PC-9 (cell line): ENCODE measurements at regions not wholly inside any gene's neighbourhood (a gene's known extent, or its start where the extent isn't known, plus 50 kb on each side); places are given as distances from the start of the nearest gene placed in this dataset.

Source experiments
- BruUV-seq: library from RNA; stranded (reverse); fragments of 400-500 nt; replicated peaks from 2 replicates; lab custom pipeline; 2021; lab: Mats Ljungman, UMichigan
- CTCF ChIA-PET: fragments of 300-600 bp; sonication (Branson Sonifier 250); formaldehyde crosslinking; loops from one replicate; lab custom pipeline; 2022; ENCODE audit warnings: antibody characterized with exemption; lab: Charles Lee
- POLR2A ChIA-PET: fragments of 300-600 bp; sonication (Branson Sonifier 250); formaldehyde crosslinking; loops from one replicate; lab custom pipeline; 2022; ENCODE audit warnings: antibody characterized with exemption; ENCODE audit not compliant: unreplicated experiment; lab: Charles Lee
- DNase-seq, 2 experiments: peaks; one replicate each; pipeline versions ENCODE4 v3.0.0 to v3.0.0-alpha.2; 2015 to 2022; ENCODE audit warnings: mixed read lengths in 1 of 2
- H2AFZ ChIP-seq: fragments of 200-600 bp; sonication (generic); 2 replicates; pipeline ENCODE4 v1.8.1; 2017; ENCODE audit warnings: antibody characterized with exemption
- H3F3A ChIP-seq: fragments of 200-600 bp; sonication (generic); 2 replicates; pipeline ENCODE4 v1.8.1; 2017; ENCODE audit warnings: antibody characterized with exemption, mild to moderate bottlenecking, low read depth; ENCODE audit not compliant: insufficient read depth
- H3K27ac ChIP-seq: fragments of 200-600 bp; sonication (generic); 2 replicates; pipeline ENCODE4 v1.6.1; 2016; ENCODE audit warnings: mixed run types
- H3K27me3 ChIP-seq: fragments of 200-600 bp; sonication (generic); 2 replicates; pipeline ENCODE4 v1.6.1; 2016; ENCODE audit warnings: low read depth, mixed run types; ENCODE audit not compliant: insufficient read depth
- H3K36me3 ChIP-seq: fragments of 200-600 bp; sonication (generic); 2 replicates; pipeline ENCODE4 v1.6.1; 2016; ENCODE audit warnings: low read depth, mixed run types
- H3K4me1 ChIP-seq: fragments of 200-600 bp; sonication (generic); replicated peaks from 2 replicates; pipeline ENCODE4 v1.6.1; 2016; ENCODE audit warnings: mixed run types; ENCODE audit not compliant: insufficient read depth
- H3K4me2 ChIP-seq: fragments of 200-600 bp; sonication (generic); 2 replicates; pipeline ENCODE4 v1.6.1; 2017; ENCODE audit warnings: mixed run types
- H3K4me3 ChIP-seq: fragments of 200-600 bp; sonication (generic); 2 replicates; pipeline ENCODE4 v1.6.1; 2016; ENCODE audit warnings: mixed run types
- H3K79me2 ChIP-seq: fragments of 200-600 bp; sonication (generic); 2 replicates; pipeline ENCODE4 v1.6.1; 2017; ENCODE audit warnings: low read depth, mixed run types
- H3K9me2 ChIP-seq: fragments of 200-600 bp; sonication (generic); 2 replicates; pipeline ENCODE4 v1.8.1; 2017; ENCODE audit warnings: mild to moderate bottlenecking; ENCODE audit not compliant: insufficient read depth
- H3K9me3 ChIP-seq: fragments of 200-600 bp; sonication (generic); 2 replicates; pipeline ENCODE4 v1.8.1; 2016; ENCODE audit warnings: low read depth; ENCODE audit not compliant: insufficient read depth
- H4K20me1 ChIP-seq: fragments of 200-600 bp; sonication (generic); 2 replicates; pipeline ENCODE4 v1.8.1; 2017; ENCODE audit not compliant: insufficient read depth
- EZH2 ChIP-seq: fragments of 200-600 bp; sonication (generic); IDR thresholded peaks from 2 replicates; pipeline ENCODE4 v1.8.0; 2017; ENCODE audit warnings: antibody characterized with exemption, low read depth
- intact Hi-C: fragments of 100-400 bp; cut with micrococcal nuclease; formaldehyde crosslinking; loops from one replicate; pipeline ENCODE4 v1.10.0; 2022; ENCODE audit not compliant: unreplicated experiment
- TF ChIP-seq, protein P1 (sequence below): fragments of 200-600 bp; sonication (generic); conservative IDR thresholded peaks from 2 replicates; pipeline ENCODE4 v1.6.1; 2017; ENCODE audit warnings: mixed run types, antibody characterized with exemption, mild to moderate bottlenecking, moderate library complexity

DNA sequence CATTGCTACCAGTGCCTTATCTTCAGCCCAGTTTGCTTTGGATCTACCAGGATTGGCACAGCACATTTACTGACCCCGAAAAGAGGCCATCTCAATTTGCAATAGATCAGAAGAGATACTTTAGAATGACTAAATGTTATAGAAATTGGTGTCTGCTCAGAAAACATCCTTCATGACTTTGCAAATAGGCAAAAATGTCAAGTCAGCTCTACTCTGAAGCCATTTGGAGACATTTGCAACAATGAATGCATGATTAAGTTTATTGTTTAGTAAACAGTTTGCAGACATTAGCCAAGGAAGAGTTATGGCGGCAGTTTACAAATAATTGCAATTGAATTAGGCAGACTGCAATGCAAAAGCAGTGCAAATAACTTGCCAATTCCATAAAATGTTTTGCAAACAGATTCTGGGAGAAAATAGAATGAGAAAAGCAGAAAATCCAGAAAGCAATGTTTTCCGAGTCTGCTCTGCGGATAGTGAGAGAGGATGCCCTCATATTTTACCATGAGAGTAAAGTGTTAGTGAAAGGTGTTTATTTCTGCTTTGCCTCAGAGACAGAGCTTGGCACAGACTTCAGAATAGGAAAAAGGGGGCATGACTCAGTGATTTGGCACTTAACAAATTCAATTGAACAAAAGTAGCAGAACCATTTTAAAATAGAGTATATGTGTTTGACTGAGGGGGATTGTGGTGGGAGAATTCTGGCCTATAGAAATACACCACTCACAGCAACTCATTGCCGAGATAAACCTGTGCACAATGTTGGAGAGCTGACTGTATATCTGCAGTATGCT, 334.9 kb upstream of the NR2F2 start:
- Histone ChIP-seq H3K4me3 (no peak overlapping the region), H2AFZ (no peak overlapping the region), H3K27ac (no peak overlapping the region), H3K79me2 (no peaks in the 10 kb centered on the region), H3F3A (no peaks in the 10 kb centered on the region), H4K20me1 (no peaks in the 10 kb centered on the region), H3K9me2 (no peaks in the 10 kb centered on the region), H3K36me3 (no peaks in the 10 kb centered on the region), H3K4me2 (no peak overlapping the region), H3K4me1 (no peaks in the 10 kb centered on the region), H3K27me3 (no peaks in the 10 kb centered on the region), H3K9me3 (no peaks in the 10 kb centered on the region)
- no peak for DNase-seq
- POLR2A ChIA-PET, result interaction anchor here (0.7 kb wide), 1 partner anchor 186 kb away, joined by 4 read pairs; no protein-coding TSS in a partner anchor
- TF ChIP-seq EZH2, result no peak
- TF ChIP-seq, protein P1, sequence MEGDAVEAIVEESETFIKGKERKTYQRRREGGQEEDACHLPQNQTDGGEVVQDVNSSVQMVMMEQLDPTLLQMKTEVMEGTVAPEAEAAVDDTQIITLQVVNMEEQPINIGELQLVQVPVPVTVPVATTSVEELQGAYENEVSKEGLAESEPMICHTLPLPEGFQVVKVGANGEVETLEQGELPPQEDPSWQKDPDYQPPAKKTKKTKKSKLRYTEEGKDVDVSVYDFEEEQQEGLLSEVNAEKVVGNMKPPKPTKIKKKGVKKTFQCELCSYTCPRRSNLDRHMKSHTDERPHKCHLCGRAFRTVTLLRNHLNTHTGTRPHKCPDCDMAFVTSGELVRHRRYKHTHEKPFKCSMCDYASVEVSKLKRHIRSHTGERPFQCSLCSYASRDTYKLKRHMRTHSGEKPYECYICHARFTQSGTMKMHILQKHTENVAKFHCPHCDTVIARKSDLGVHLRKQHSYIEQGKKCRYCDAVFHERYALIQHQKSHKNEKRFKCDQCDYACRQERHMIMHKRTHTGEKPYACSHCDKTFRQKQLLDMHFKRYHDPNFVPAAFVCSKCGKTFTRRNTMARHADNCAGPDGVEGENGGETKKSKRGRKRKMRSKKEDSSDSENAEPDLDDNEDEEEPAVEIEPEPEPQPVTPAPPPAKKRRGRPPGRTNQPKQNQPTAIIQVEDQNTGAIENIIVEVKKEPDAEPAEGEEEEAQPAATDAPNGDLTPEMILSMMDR, result no peak
- CTCF ChIA-PET, result no interaction called here
- BruUV-seq, result no TSS peak
- intact Hi-C loops, result no loop called here

DNA sequence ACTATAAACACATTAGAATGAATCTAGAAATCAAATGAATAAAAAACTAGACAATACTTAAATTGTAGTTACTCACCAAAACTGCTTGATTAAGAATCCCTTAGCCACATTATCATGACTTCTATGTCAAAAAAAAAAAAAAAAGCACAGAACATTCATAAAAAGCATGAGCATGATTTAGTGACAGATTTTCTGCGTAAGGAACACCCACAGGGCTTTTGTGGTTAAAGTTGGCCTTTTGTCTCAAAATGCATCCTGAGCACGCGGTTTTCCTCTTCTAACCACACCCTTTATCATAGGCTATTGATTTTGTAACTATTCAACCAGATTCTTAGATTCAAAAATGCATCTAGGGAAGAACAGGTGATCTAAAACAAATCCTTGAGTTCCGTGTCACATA, 334.0 kb upstream of the NR2F2 start:
- Histone ChIP-seq H3K4me3 (no peak overlapping the region), H3K4me2 (no peak overlapping the region), H3K4me1 (no peaks in the 10 kb centered on the region), H3K36me3 (no peaks in the 10 kb centered on the region), H3K27ac (no peak overlapping the region), H3K79me2 (no peaks in the 10 kb centered on the region), H3K9me2 (no peaks in the 10 kb centered on the region), H2AFZ (no peak overlapping the region), H3K27me3 (no peaks in the 10 kb centered on the region), H3F3A (no peaks in the 10 kb centered on the region), H4K20me1 (no peaks in the 10 kb centered on the region), H3K9me3 (no peaks in the 10 kb centered on the region)
- ChIA-PET CTCF (no interaction called here), POLR2A (interaction anchor here (0.6 kb wide), 1 partner anchor 167 kb away, joined by 4 read pairs; no protein-coding TSS in a partner anchor)
- TF ChIP-seq, protein P1, result no peak
- no peak for TF ChIP-seq EZH2
- intact Hi-C loops, result no loop called here
- no peak for DNase-seq
- BruUV-seq, result no TSS peak

DNA sequence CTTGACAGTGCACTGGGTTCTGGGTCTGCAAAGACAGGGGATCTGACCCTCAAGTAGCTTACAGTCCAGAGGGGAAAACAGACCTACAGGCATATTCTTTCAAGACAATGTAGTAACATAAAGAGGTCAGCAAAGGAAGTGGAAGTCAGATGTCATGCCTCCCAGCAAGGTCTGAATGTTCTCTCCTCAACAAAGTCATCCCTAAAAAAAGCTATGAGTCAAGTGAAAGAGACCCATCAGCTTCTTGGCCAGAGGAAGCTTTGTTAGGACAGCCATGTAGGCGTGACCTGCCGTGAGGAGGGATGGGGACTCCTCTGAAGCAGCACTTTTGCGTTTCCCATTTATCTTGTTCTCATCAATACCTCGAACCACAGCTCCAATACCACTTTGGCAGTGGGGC, 331.6 kb upstream of the NR2F2 start:
- no peak overlapping the region for H2AFZ ChIP-seq
- H3K79me2 ChIP-seq, result no peaks in the 10 kb centered on the region
- DNase-seq, result no peak
- H3K27ac ChIP-seq, result no peak overlapping the region
- no peak for TF ChIP-seq EZH2
- TF ChIP-seq, protein P1, result no peak
- ChIA-PET CTCF (no interaction called here), POLR2A (no interaction called here)
- intact Hi-C loops, result no loop called here
- no peaks in the 10 kb centered on the region for H4K20me1 ChIP-seq
- no TSS peak for BruUV-seq
- no peaks in the 10 kb centered on the region for H3K9me3 ChIP-seq
- H3K36me3 ChIP-seq, result no peaks in the 10 kb centered on the region
- H3K4me1 ChIP-seq, result no peaks in the 10 kb centered on the region
- H3F3A ChIP-seq, result no peaks in the 10 kb centered on the region
- no peak overlapping the region for H3K4me2 ChIP-seq
- no peaks in the 10 kb centered on the region for H3K27me3 ChIP-seq
- H3K4me3 ChIP-seq, result no peak overlapping the region
- H3K9me2 ChIP-seq, result no peaks in the 10 kb centered on the region; the same call in 1 of the 2 replicates
